HepG2 (cell line): ENCODE measurements at regions not wholly inside any gene's neighbourhood (a gene's known extent, or its start where the extent isn't known, plus 50 kb on each side); places are given as distances from the start of the nearest gene placed in this dataset.
"Not testable (repeated sequence)": the region's sequence is repeated elsewhere in the genome, so short reads cannot be mapped to it uniquely, and the experiment has no call there.

ENCODE experiments used
- NFYB ChIP-seq: sonication (generic); formaldehyde crosslinking; IDR thresholded peaks from 2 replicates; pipeline ENCODE4 v1.4.0; 2020; ENCODE audit warnings: missing genetic modification reagents
- ZSCAN12 ChIP-seq: sonication (generic); formaldehyde crosslinking; IDR thresholded peaks from 2 replicates; pipeline ENCODE4 v1.9.0; 2021; ENCODE audit warnings: mild to moderate bottlenecking, missing genetic modification reagents
- TF ChIP-seq, protein P1 (sequence below), 2 experiments: sonication (generic) in 1 of 2; formaldehyde crosslinking in 1 of 2; IDR thresholded peaks; 2 replicates each; pipeline versions ENCODE4 v1.5.1 to v1.6.1; 2011 to 2020; ENCODE audit warnings: borderline replicate concordance in 1 of 2, low read depth in 1 of 2, low read length in 1 of 2, mild to moderate bottlenecking in 1 of 2, missing genetic modification reagents in 1 of 2, moderate library complexity in 1 of 2
- TF ChIP-seq, protein P2 (sequence below): sonication (generic); formaldehyde crosslinking; IDR thresholded peaks from 2 replicates; pipeline ENCODE4 v1.4.0; 2020; ENCODE audit warnings: missing genetic modification reagents, mild to moderate bottlenecking, borderline replicate concordance

DNA sequence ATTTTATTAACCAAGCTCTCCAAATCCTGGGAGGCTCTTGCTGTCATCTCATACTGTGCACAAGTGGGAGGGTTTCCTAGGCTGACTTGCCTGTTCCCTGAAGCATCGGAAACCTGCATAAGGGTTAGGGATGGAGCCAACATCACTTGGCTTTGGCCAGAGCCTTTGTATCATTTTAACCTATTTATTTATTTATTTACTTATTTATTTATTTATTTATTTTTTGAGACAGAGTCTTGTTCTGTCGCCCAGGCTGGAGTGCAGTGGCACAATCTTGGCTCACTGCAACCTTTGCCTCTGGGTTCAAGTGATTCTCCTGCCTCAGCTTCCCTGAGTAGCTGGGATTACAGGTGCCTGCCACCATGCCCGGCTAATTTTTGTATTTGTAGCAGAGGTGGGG is 645.9 kb downstream of the TYW1 start:
- not testable (repeated sequence) for TF ChIP-seq NFYB, ZSCAN12 (CRISPR knock-in tag)
- TF ChIP-seq, protein P1, sequence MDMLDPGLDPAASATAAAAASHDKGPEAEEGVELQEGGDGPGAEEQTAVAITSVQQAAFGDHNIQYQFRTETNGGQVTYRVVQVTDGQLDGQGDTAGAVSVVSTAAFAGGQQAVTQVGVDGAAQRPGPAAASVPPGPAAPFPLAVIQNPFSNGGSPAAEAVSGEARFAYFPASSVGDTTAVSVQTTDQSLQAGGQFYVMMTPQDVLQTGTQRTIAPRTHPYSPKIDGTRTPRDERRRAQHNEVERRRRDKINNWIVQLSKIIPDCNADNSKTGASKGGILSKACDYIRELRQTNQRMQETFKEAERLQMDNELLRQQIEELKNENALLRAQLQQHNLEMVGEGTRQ (IDR thresholded peaks at IDR 0.05; ENCODE audit: low read depth, low read length) = not testable (repeated sequence)
- TF ChIP-seq, protein P1 (CRISPR knock-in tag; IDR thresholded peaks at IDR 0.05; ENCODE audit: borderline replicate concordance) = not testable (repeated sequence)
- TF ChIP-seq, protein P2, sequence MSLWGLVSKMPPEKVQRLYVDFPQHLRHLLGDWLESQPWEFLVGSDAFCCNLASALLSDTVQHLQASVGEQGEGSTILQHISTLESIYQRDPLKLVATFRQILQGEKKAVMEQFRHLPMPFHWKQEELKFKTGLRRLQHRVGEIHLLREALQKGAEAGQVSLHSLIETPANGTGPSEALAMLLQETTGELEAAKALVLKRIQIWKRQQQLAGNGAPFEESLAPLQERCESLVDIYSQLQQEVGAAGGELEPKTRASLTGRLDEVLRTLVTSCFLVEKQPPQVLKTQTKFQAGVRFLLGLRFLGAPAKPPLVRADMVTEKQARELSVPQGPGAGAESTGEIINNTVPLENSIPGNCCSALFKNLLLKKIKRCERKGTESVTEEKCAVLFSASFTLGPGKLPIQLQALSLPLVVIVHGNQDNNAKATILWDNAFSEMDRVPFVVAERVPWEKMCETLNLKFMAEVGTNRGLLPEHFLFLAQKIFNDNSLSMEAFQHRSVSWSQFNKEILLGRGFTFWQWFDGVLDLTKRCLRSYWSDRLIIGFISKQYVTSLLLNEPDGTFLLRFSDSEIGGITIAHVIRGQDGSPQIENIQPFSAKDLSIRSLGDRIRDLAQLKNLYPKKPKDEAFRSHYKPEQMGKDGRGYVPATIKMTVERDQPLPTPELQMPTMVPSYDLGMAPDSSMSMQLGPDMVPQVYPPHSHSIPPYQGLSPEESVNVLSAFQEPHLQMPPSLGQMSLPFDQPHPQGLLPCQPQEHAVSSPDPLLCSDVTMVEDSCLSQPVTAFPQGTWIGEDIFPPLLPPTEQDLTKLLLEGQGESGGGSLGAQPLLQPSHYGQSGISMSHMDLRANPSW (CRISPR knock-in tag) = not testable (repeated sequence)
